A673 (cell line): ENCODE measurements at regions not wholly inside any gene's neighbourhood (a gene's known extent, or its start where the extent isn't known, plus 50 kb on each side); places are given as distances from the start of the nearest gene placed in this dataset.

ENCODE experiments used
- EZH2 ChIP-seq: fragments of 200-600 bp; sonication (generic); IDR thresholded peaks from 2 replicates; pipeline ENCODE4 v1.6.1; 2017; ENCODE audit warnings: borderline replicate concordance, low read depth, mild to moderate bottlenecking, mixed read lengths, antibody characterized with exemption, low read length; ENCODE audit not compliant: poor library complexity, severe bottlenecking
- TF ChIP-seq, protein P1 (sequence below): fragments of 300-800, 200-600 bp; sonication (generic); conservative IDR thresholded peaks from 2 replicates; pipeline ENCODE4 v1.5.1; 2017; ENCODE audit warnings: low read depth, mild to moderate bottlenecking, antibody characterized with exemption, low read length, moderate library complexity, mixed read lengths

DNA sequence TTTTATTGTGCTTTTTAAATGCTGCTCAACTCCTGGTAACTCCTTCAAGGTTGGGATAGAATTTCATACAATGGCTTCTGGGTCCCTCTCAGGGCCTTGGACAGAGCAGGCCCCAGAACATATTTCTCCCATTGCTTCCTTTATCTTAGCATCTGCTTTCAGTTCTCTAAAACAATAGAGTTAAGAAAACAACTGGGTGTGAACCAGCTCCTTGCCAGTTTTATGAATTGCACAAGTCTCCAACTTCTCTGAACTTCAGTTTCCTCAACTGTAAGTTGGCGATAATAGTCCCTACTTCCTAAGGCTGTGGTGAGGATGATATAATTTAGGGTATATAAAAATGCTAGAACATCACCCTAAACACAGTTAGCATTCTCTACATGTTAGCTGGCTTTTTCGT is 77.0 kb upstream of the INHBA start:
- TF ChIP-seq, protein P1, sequence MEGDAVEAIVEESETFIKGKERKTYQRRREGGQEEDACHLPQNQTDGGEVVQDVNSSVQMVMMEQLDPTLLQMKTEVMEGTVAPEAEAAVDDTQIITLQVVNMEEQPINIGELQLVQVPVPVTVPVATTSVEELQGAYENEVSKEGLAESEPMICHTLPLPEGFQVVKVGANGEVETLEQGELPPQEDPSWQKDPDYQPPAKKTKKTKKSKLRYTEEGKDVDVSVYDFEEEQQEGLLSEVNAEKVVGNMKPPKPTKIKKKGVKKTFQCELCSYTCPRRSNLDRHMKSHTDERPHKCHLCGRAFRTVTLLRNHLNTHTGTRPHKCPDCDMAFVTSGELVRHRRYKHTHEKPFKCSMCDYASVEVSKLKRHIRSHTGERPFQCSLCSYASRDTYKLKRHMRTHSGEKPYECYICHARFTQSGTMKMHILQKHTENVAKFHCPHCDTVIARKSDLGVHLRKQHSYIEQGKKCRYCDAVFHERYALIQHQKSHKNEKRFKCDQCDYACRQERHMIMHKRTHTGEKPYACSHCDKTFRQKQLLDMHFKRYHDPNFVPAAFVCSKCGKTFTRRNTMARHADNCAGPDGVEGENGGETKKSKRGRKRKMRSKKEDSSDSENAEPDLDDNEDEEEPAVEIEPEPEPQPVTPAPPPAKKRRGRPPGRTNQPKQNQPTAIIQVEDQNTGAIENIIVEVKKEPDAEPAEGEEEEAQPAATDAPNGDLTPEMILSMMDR, result no peak
- TF ChIP-seq EZH2, result no peak
